ENCODE measurements at regions not wholly inside any gene's neighbourhood (a gene's known extent, or its start where the extent isn't known, plus 50 kb on each side); places are given as distances from the start of the nearest gene placed in this dataset.

GRCh38 chr21:22965455-22966135 lies 1967.4 kb downstream of the NCAM2 start (continued):
- no peak for TF ChIP-seq HOXA7 (CRISPR knock-in tag; IDR thresholded peaks at IDR 0.05)
- no peak for TF ChIP-seq HMGXB4 (CRISPR knock-in tag; IDR thresholded peaks at IDR 0.05; ENCODE audit: borderline replicate concordance)
- TF ChIP-seq MYC (IDR thresholded peaks at IDR 0.05; ENCODE audit: borderline replicate concordance, low read length) = no peak
- no peak for TF ChIP-seq MAX (IDR thresholded peaks at IDR 0.05)

- no peak overlapping the region for H3K27ac ChIP-seq
- no peak overlapping the region for H3K4me3 ChIP-seq
- 0% methylated on average over 4 of the region's 4 CpGs for WGBS (ENCODE audit: missing lambda C conversion rate)
- H3K4me2 ChIP-seq = no peak overlapping the region
- H3K4me1 ChIP-seq = no peaks in the 10 kb centered on the region
- POLR2A ChIA-PET = no interaction called here
- CTCF ChIA-PET = no interaction called here
- no peak for FAIRE-seq
- H3K9me3 ChIP-seq = no peaks in the 10 kb centered on the region
- no peak for TF ChIP-seq E2F6 (IDR thresholded peaks at IDR 0.05; ENCODE audit: borderline replicate concordance, low read depth)
- no peak for TF ChIP-seq RCOR1 (IDR thresholded peaks at IDR 0.05; ENCODE audit: low read depth, low read length)
- TF ChIP-seq HOXB13 (CRISPR knock-in tag; IDR thresholded peaks at IDR 0.05; ENCODE audit: low read depth) = no peak
- TF ChIP-seq EP300 (IDR thresholded peaks at IDR 0.05) = no peak
- no peak for TF ChIP-seq PBX3 (IDR thresholded peaks at IDR 0.05)
- no peak for TF ChIP-seq CBX2 (IDR thresholded peaks at IDR 0.05; ENCODE audit: borderline replicate concordance, low read depth)
- TF ChIP-seq FOSL2 (IDR thresholded peaks at IDR 0.05) = no peak
- TF ChIP-seq FOSL2 (CRISPR knock-in tag; IDR thresholded peaks at IDR 0.05) = no peak
- TF ChIP-seq GATA3 (IDR thresholded peaks at IDR 0.05; ENCODE audit: borderline replicate concordance) = no peak
- TF ChIP-seq CBX8 (IDR thresholded peaks at IDR 0.05) = no peak
- no peak for TF ChIP-seq MYC (IDR thresholded peaks at IDR 0.05; ENCODE audit: borderline replicate concordance, low read length)
- no peak for TF ChIP-seq EHMT2 (IDR thresholded peaks at IDR 0.05; ENCODE audit: low read depth)
- no peak for DNase-seq (ENCODE audit: low read depth in 1 of 2, low spot score in 1 of 2)
- no peak for ATAC-seq
These were observed 1983.6 kb downstream of the NCAM2 start for GRCh38 chr21:22981819-22982218.

- DNase-seq (ENCODE audit: low read depth in 1 of 2, low spot score in 1 of 2) (no peak), ATAC-seq (no peak), FAIRE-seq (no peak)
- TF ChIP-seq CBX8 (IDR thresholded peaks at IDR 0.05) (no peak), PBX3 (IDR thresholded peaks at IDR 0.05) (no peak), NFE2L2 (conservative IDR thresholded peaks at IDR 0.05; ENCODE audit: low read length) (no peak), CHD2 (IDR thresholded peaks at IDR 0.05; ENCODE audit: low read length, partially characterized antibody) (no peak), MAX (IDR thresholded peaks at IDR 0.05) (no peak), JUNB (IDR thresholded peaks at IDR 0.05) (no peak)
- Histone ChIP-seq H3K27ac (no peak overlapping the region), H3K4me2 (no peak overlapping the region), H3K4me1 (no peaks in the 10 kb centered on the region), H3K4me3 (no peak overlapping the region), H3K9me3 (no peaks in the 10 kb centered on the region)
- POLR2A ChIA-PET = no interaction called here
- WGBS (ENCODE audit: missing lambda C conversion rate) = 3% methylated on average over 4 of the region's 4 CpGs
- CTCF ChIA-PET = no interaction called here
These were observed 1994.9 kb downstream of the NCAM2 start for GRCh38 chr21:22993144-22993543.
